ENCODE measurements at regions not wholly inside any gene's neighbourhood (a gene's known extent, or its start where the extent isn't known, plus 50 kb on each side); places are given as distances from the start of the nearest gene placed in this dataset.

GRCh38 chr20:22805996-22806395, 221.6 kb upstream of the FOXA2 start:
- DNase-seq (ENCODE audit: missing footprints) (no peak), ATAC-seq (peak; percentile 46)
- intact Hi-C loops (cut with DNase I), result no loop called here

GRCh38 chr20:22807045-22807444, 222.7 kb upstream of the FOXA2 start:
- DNase-seq (ENCODE audit: missing footprints), result no peak
- intact Hi-C loops (cut with DNase I), result no loop called here
- no peak for ATAC-seq

GRCh38 chr20:22807646-22808244, 223.4 kb upstream of the FOXA2 start:
- no peak for DNase-seq (ENCODE audit: missing footprints)
- intact Hi-C loops (cut with DNase I), result no loop called here
- ATAC-seq, result no peak

GRCh38 chr20:22808628-22809027, 224.3 kb upstream of the FOXA2 start:
- ATAC-seq (no peak), DNase-seq (ENCODE audit: missing footprints) (no peak)
- intact Hi-C loops (cut with DNase I), result no loop called here

GRCh38 chr20:22810030-22810429, 225.1 kb upstream of the SSTR4 start:
- intact Hi-C loops (cut with DNase I), result no loop called here
- ATAC-seq, result no peak
- DNase-seq (ENCODE audit: missing footprints), result no peak

GRCh38 chr20:22810626-22811569, 224.2 kb upstream of the SSTR4 start:
- ATAC-seq (no peak), DNase-seq (ENCODE audit: missing footprints) (no peak)
- intact Hi-C loops (cut with DNase I), result no loop called here

GRCh38 chr20:22814471-22815205, 220.5 kb upstream of the SSTR4 start:
- intact Hi-C loops (cut with DNase I), result no loop called here
- DNase-seq (ENCODE audit: missing footprints) (no peak), ATAC-seq (no peak)

GRCh38 chr20:22815206-22815551, 219.9 kb upstream of the SSTR4 start:
- intact Hi-C loops (cut with DNase I), result no loop called here
- DNase-seq (ENCODE audit: missing footprints) (no peak), ATAC-seq (no peak)

- ATAC-seq (no peak), DNase-seq (ENCODE audit: missing footprints) (no peak)
- intact Hi-C loops (cut with DNase I), result no loop called here
These were observed 219.4 kb upstream of the SSTR4 start for GRCh38 chr20:22815603-22816315.

GRCh38 chr20:22818636-22819035, 216.5 kb upstream of the SSTR4 start:
- ATAC-seq, result no peak
- intact Hi-C loops (cut with DNase I), result no loop called here
- no peak for DNase-seq (ENCODE audit: missing footprints)

- intact Hi-C loops (cut with DNase I), result no loop called here
- DNase-seq (ENCODE audit: missing footprints) (no peak), ATAC-seq (no peak)
These were observed 216.0 kb upstream of the SSTR4 start for GRCh38 chr20:22819112-22819511.

- intact Hi-C loops (cut with DNase I), result no loop called here
These were observed 215.3 kb upstream of the SSTR4 start for GRCh38 chr20:22819784-22820183.

GRCh38 chr20:22821081-22821727, 213.9 kb upstream of the SSTR4 start:
- DNase-seq (ENCODE audit: missing footprints), result no peak
- intact Hi-C loops (cut with DNase I), result no loop called here
- ATAC-seq, result no peak

More at GRCh38 chr20:22819784-22820183, 215.3 kb upstream of the SSTR4 start:
- no peak for DNase-seq (ENCODE audit: missing footprints)
- no peak for ATAC-seq

- no peak for DNase-seq (ENCODE audit: missing footprints)
- ATAC-seq, result no peak
- intact Hi-C loops (cut with DNase I), result no loop called here
These were observed 213.3 kb upstream of the SSTR4 start for GRCh38 chr20:22821796-22822195.

- no peak for DNase-seq (ENCODE audit: missing footprints)
- intact Hi-C loops (cut with DNase I), result no loop called here
- no peak for ATAC-seq
These were observed 212.0 kb upstream of the SSTR4 start for GRCh38 chr20:22823119-22823518.

- DNase-seq (ENCODE audit: missing footprints) (no peak), ATAC-seq (no peak)
- intact Hi-C loops (cut with DNase I), result no loop called here
These were observed 211.0 kb upstream of the SSTR4 start for GRCh38 chr20:22824077-22824476.

GRCh38 chr20:22825076-22825475, 210.0 kb upstream of the SSTR4 start:
- DNase-seq (ENCODE audit: missing footprints) (no peak), ATAC-seq (no peak)
- intact Hi-C loops (cut with DNase I), result no loop called here

- DNase-seq (ENCODE audit: missing footprints) (no peak), ATAC-seq (no peak)
- intact Hi-C loops (cut with DNase I), result no loop called here
These were observed 209.6 kb upstream of the SSTR4 start for GRCh38 chr20:22825546-22825945.

Data from Right ventricle myocardium inferior (tissue), 1 donor.